ENCODE measurements at regions not wholly inside any gene's neighbourhood (a gene's known extent, or its start where the extent isn't known, plus 50 kb on each side); places are given as distances from the start of the nearest gene placed in this dataset.

DNA sequence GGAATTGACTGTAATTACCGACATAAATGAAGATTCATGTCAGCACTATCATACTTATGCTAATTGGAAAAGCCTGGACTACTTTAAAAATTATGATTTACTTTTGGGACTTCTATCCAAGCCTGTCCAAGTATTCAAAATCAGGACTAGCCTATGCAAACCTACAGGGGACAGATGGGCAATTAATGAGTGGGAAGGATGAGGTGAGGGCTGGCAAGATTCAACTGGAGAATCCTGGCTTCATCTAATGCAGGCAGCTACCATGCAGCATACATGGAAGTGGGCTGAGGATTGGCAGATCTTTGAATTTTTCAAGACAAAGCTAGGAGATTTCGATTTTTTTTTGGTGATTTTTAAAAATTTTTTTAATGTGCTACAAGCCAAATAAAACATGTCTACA is 532.6 kb downstream of the CSNK1G3 start:
- TF ChIP-seq EZH2 (IDR thresholded peaks at IDR 0.05) (no peak), POLR2AphosphoS5 (IDR thresholded peaks at IDR 0.05; ENCODE audit: borderline replicate concordance, low read depth, low read length) (no peak)
